ENCODE measurements at regions not wholly inside any gene's neighbourhood (a gene's known extent, or its start where the extent isn't known, plus 50 kb on each side); places are given as distances from the start of the nearest gene placed in this dataset.

GRCh38 chr13:69199664-69200063 is 908.0 kb upstream of the ATXN8OS start:
- Histone ChIP-seq H3K27ac (ENCODE audit: low read depth in 1 of 2, low read length in 2 of 2) (no peak overlapping the region), H3K4me3 (ENCODE audit: low read depth in 1 of 3, low read length in 3 of 3) (no peak overlapping the region), H3K27me3 (ENCODE audit: control insufficient read depth in 4 of 4, insufficient read depth in 4 of 4, low read length in 3 of 4) (no peaks in the 10 kb centered on the region), H3K36me3 (ENCODE audit: control insufficient read depth in 4 of 4, insufficient read depth in 3 of 4, low read depth in 1 of 4, low read length in 3 of 4) (no peaks in the 10 kb centered on the region), H3K9ac (ENCODE audit: low read depth in 1 of 2, low read length in 2 of 2) (no peak overlapping the region), H3K9me3 (ENCODE audit: control insufficient read depth in 4 of 4, low read length in 3 of 4) (no peaks in the 10 kb centered on the region), H3K4me1 (ENCODE audit: control insufficient read depth in 4 of 4, insufficient read depth in 4 of 4, low read length in 3 of 4) (no peaks in the 10 kb centered on the region)
- TF ChIP-seq HNF4A (conservative IDR thresholded peaks at IDR 0.05) (no peak), HNF4G (IDR thresholded peaks at IDR 0.05) (no peak), FOXA2 (IDR thresholded peaks at IDR 0.05) (no peak), MAX (IDR thresholded peaks at IDR 0.05) (no peak), RAD21 (IDR thresholded peaks at IDR 0.05) (no peak), FOXA1 (IDR thresholded peaks at IDR 0.05) (no peak), YY1 (IDR thresholded peaks at IDR 0.05) (no peak), JUND (IDR thresholded peaks at IDR 0.05) (no peak), SP1 (IDR thresholded peaks at IDR 0.05) (no peak), EGR1 (IDR thresholded peaks at IDR 0.05; ENCODE audit: low read depth in 2 of 2) (no peak), GABPA (IDR thresholded peaks at IDR 0.05 in 1 of 2, conservative IDR thresholded peaks at IDR 0.05 in 1 of 2) (no peak), TAF1 (conservative IDR thresholded peaks at IDR 0.05) (no peak), ZBTB33 (IDR thresholded peaks at IDR 0.05) (no peak), ATF3 (IDR thresholded peaks at IDR 0.05) (no peak), RXRA (IDR thresholded peaks at IDR 0.05) (no peak), CTCF (IDR thresholded peaks at IDR 0.05; ENCODE audit: low read depth, low read length, missing input control) (no peak), REST (IDR thresholded peaks at IDR 0.05) (no peak)
- WGBS: 29% methylated on average over 5 of the region's 5 CpGs
- DNase-seq (ENCODE audit: low spot score): no peak

GRCh38 chr13:69198706-69199105 is 908.9 kb upstream of the ATXN8OS start:
- H3K9me3 ChIP-seq (ENCODE audit: control insufficient read depth in 4 of 4, low read length in 3 of 4): no peaks in the 10 kb centered on the region
- DNase-seq (ENCODE audit: low spot score): no peak
- no peak overlapping the region for H3K4me3 ChIP-seq (ENCODE audit: low read depth in 1 of 3, low read length in 3 of 3)
- no peaks in the 10 kb centered on the region for H3K4me1 ChIP-seq (ENCODE audit: control insufficient read depth in 4 of 4, insufficient read depth in 4 of 4, low read length in 3 of 4)
- WGBS: 78% methylated on average over 2 of the region's 2 CpGs
- H3K27ac ChIP-seq (ENCODE audit: low read depth in 1 of 2, low read length in 2 of 2): no peak overlapping the region
- H3K36me3 ChIP-seq (ENCODE audit: control insufficient read depth in 4 of 4, insufficient read depth in 3 of 4, low read depth in 1 of 4, low read length in 3 of 4): no peaks in the 10 kb centered on the region
- H3K9ac ChIP-seq (ENCODE audit: low read depth in 1 of 2, low read length in 2 of 2): no peak overlapping the region
- no peaks in the 10 kb centered on the region for H3K27me3 ChIP-seq (ENCODE audit: control insufficient read depth in 4 of 4, insufficient read depth in 4 of 4, low read length in 3 of 4)
- no peak for TF ChIP-seq FOXA1 (IDR thresholded peaks at IDR 0.05)
- TF ChIP-seq RAD21 (IDR thresholded peaks at IDR 0.05): no peak
- no peak for TF ChIP-seq HNF4G (IDR thresholded peaks at IDR 0.05)
- no peak for TF ChIP-seq EGR1 (IDR thresholded peaks at IDR 0.05; ENCODE audit: low read depth in 2 of 2)
- no peak for TF ChIP-seq RXRA (IDR thresholded peaks at IDR 0.05)
- TF ChIP-seq REST (IDR thresholded peaks at IDR 0.05): no peak
- no peak for TF ChIP-seq YY1 (IDR thresholded peaks at IDR 0.05)
- TF ChIP-seq CTCF (IDR thresholded peaks at IDR 0.05; ENCODE audit: low read depth, low read length, missing input control): no peak
- no peak for TF ChIP-seq GABPA (IDR thresholded peaks at IDR 0.05 in 1 of 2, conservative IDR thresholded peaks at IDR 0.05 in 1 of 2)
- no peak for TF ChIP-seq SP1 (IDR thresholded peaks at IDR 0.05)
- TF ChIP-seq FOXA2 (IDR thresholded peaks at IDR 0.05): no peak
- no peak for TF ChIP-seq NR2F2 (IDR thresholded peaks at IDR 0.05)
- no peak for TF ChIP-seq MAX (IDR thresholded peaks at IDR 0.05)
